IPS-15b (cell line): ENCODE measurements at regions not wholly inside any gene's neighbourhood (a gene's known extent, or its start where the extent isn't known, plus 50 kb on each side); places are given as distances from the start of the nearest gene placed in this dataset.

Source experiments
- H3K27me3 ChIP-seq: one replicate; pipeline ENCODE4 v1.6.1; 2013; ENCODE audit warnings: low read length; ENCODE audit not compliant: control insufficient read depth, insufficient read depth
- H3K36me3 ChIP-seq: one replicate; pipeline ENCODE4 v1.6.1; 2013; ENCODE audit warnings: low read length; ENCODE audit not compliant: control insufficient read depth, insufficient read depth
- H3K4me1 ChIP-seq: one replicate; pipeline ENCODE4 v1.6.1; 2013; ENCODE audit warnings: mild to moderate bottlenecking, low read length; ENCODE audit not compliant: control insufficient read depth, insufficient read depth
- H3K4me3 ChIP-seq: one replicate; pipeline ENCODE4 v1.5.1; 2013; ENCODE audit warnings: low read depth, low read length
- H3K9ac ChIP-seq: one replicate; pipeline ENCODE4 v1.6.1; 2013; ENCODE audit warnings: low read depth, mild to moderate bottlenecking, low read length
- H3K9me3 ChIP-seq: one replicate; pipeline ENCODE4 v1.6.1; 2013; ENCODE audit warnings: mild to moderate bottlenecking, low read length; ENCODE audit not compliant: control insufficient read depth, insufficient read depth

GRCh38 chr9:117516676-117517632 lies 102.1 kb upstream of the ASTN2 start:
- H3K4me1 ChIP-seq, result no peaks in the 10 kb centered on the region
- H3K9me3 ChIP-seq, result no peaks in the 10 kb centered on the region
- no peak overlapping the region for H3K9ac ChIP-seq
- H3K36me3 ChIP-seq, result no peaks in the 10 kb centered on the region
- no peaks in the 10 kb centered on the region for H3K27me3 ChIP-seq
- H3K4me3 ChIP-seq, result no peak overlapping the region

DNA sequence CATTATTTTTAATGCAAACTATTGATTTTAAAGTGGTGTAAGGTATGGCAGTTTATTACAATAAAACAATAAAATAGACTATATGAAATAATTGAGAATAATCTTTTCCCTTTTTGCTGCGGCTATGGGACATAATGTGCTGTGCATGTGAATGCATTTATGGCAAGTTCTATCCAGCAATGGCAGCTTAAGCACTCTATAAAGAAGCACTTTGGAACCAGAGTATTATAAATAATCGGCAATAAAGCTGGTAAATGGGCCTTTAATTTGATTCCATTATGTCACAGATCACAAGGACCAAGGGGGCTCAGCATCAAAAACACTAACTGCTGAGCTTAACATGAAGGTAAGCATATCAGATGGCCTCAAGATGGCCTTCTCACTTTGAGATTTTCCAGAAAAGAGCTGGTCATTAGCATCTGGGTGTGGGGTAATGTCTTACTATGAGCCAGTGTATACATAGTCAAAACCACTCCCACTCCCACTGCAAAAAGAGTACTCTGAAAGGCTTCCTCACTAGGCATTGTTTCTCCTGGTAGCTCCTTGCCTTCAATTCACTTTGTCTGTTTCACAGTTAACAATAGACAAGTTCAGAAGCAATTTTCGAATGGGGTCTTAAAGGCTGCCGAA lies 97.1 kb upstream of the ASTN2 start:
- H3K27me3 ChIP-seq, result no peaks in the 10 kb centered on the region
- H3K4me1 ChIP-seq, result no peaks in the 10 kb centered on the region
- H3K9me3 ChIP-seq, result no peaks in the 10 kb centered on the region

GRCh38 chr9:117496307-117496706 lies 81.5 kb upstream of the ASTN2 start:
- H3K27me3 ChIP-seq, result no peaks in the 10 kb centered on the region
- H3K4me1 ChIP-seq, result peaks cover 3% of the 10 kb centered on the region
- no peaks in the 10 kb centered on the region for H3K9me3 ChIP-seq
- H3K4me3 ChIP-seq, result no peak overlapping the region
- no peak overlapping the region for H3K9ac ChIP-seq
- H3K36me3 ChIP-seq, result no peaks in the 10 kb centered on the region

More for the DNA sequence above, 97.1 kb upstream of the ASTN2 start:
- H3K9ac ChIP-seq, result no peak overlapping the region
- H3K4me3 ChIP-seq, result no peak overlapping the region
- H3K36me3 ChIP-seq, result no peaks in the 10 kb centered on the region

- Histone ChIP-seq H3K27me3 (no peaks in the 10 kb centered on the region), H3K36me3 (no peaks in the 10 kb centered on the region), H3K4me1 (peaks cover 3% of the 10 kb centered on the region), H3K9me3 (no peaks in the 10 kb centered on the region), H3K9ac (no peak overlapping the region), H3K4me3 (no peak overlapping the region)
Observed at GRCh38 chr9:117494401-117495090, 79.7 kb upstream of the ASTN2 start.

DNA sequence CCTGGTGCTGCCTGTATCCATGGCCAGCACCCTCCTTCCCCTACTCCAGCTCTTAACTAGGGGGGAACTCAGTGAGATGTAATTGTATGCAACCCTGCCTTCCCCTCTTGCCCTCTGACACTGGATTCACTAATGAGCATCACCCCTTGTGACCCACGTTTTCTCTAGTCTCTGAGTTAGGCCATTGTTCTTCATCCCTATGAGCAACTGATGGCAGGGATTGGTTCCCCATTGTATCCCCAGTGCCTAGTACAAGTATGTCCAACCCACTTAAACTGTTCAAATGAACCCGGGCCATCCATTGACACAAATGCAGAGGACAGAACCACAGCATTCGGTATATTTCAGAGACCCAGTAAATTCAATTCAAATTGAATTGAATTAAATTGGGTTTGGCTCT lies 77.6 kb upstream of the ASTN2 start:
- Histone ChIP-seq H3K9ac (no peak overlapping the region), H3K27me3 (peaks cover 3% of the 10 kb centered on the region), H3K9me3 (no peaks in the 10 kb centered on the region), H3K4me1 (peaks cover 3% of the 10 kb centered on the region), H3K4me3 (no peak overlapping the region), H3K36me3 (no peaks in the 10 kb centered on the region)

DNA sequence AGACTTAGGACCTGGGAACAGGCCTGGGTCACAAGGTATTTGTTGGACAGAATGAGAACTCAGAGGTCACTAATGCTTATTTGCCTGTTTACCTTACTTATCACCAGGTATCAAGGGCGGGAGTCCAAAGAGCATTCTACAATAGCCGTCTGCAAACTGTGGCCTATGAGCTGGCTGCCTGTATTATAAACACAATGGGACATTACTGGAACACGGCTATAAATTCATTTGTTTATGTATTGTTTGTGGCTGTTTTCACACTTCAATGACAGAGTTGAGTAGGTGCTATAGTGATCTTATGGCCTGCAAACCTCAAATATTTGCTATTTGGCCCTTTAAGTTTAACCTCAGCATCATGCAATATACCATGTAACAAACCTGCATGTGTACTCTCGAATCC lies 76.6 kb upstream of the ASTN2 start:
- no peak overlapping the region for H3K4me3 ChIP-seq
- H3K27me3 ChIP-seq, result peaks cover 3% of the 10 kb centered on the region
- no peaks in the 10 kb centered on the region for H3K9me3 ChIP-seq
- H3K9ac ChIP-seq, result no peak overlapping the region
- peaks cover 3% of the 10 kb centered on the region for H3K4me1 ChIP-seq
- H3K36me3 ChIP-seq, result no peaks in the 10 kb centered on the region

DNA sequence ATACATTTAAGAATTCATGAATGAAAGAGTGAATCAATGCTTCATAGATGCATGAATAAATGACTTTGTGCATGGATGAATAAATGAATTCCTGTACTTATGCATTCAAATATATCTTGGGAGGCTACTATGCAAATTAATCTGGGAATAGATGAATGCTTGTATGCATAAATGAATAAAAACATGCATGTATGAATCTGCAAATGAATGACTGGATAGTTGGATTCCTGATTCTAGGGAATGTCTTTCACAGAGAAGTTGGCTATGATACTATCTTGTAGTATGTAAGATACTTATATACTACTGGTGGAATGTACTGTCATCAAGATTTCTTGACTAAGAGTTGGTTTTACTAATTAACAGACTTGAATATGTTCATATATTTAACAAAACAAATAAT lies 75.3 kb upstream of the ASTN2 start:
- Histone ChIP-seq H3K36me3 (no peaks in the 10 kb centered on the region), H3K4me3 (no peak overlapping the region), H3K9me3 (no peaks in the 10 kb centered on the region), H3K9ac (no peak overlapping the region), H3K4me1 (peaks cover 7% of the 10 kb centered on the region), H3K27me3 (peaks cover 3% of the 10 kb centered on the region)

GRCh38 chr9:117488659-117489058 lies 73.8 kb upstream of the ASTN2 start:
- no peak overlapping the region for H3K9ac ChIP-seq
- no peak overlapping the region for H3K4me3 ChIP-seq
- no peaks in the 10 kb centered on the region for H3K36me3 ChIP-seq
- H3K4me1 ChIP-seq, result peaks cover 5% of the 10 kb centered on the region
- no peaks in the 10 kb centered on the region for H3K9me3 ChIP-seq
- peaks cover 3% of the 10 kb centered on the region for H3K27me3 ChIP-seq

DNA sequence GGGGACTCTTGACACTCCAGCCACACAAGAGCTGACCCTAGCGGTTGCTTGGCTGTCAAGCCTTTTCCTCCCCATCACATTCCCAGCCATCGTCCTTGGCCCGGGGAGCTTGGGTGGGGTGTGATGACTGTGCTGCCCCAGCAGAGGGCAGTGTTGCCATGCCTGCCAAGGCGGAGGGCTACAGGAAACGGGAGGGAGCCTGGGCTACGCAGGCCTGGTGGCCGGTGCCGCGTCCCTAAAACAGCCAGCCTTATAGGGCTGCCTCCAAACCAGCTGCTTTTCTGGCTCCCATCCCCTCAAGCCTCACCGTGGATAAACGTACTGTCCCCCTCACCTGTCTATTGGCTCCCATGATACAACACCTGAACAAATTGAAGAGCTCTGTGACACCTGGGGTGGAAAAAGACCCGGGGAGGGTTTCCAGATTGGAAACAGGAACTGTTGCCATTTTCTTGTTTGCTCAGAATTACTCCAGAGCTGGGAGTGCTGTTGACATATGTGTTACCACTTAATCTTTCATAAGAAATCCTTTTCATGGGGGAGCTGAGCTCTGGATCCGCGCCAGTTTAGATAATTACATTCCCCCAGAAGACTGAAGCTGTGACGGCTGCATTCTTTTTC lies 72.8 kb upstream of the ASTN2 start:
- Histone ChIP-seq H3K36me3 (no peaks in the 10 kb centered on the region), H3K27me3 (peaks cover 3% of the 10 kb centered on the region), H3K9me3 (no peaks in the 10 kb centered on the region), H3K4me1 (peaks cover 5% of the 10 kb centered on the region), H3K4me3 (peak overlapping the region; percentile 40), H3K9ac (peak overlapping the region; percentile 32)

- Histone ChIP-seq H3K36me3 (no peaks in the 10 kb centered on the region), H3K9me3 (no peaks in the 10 kb centered on the region)
Observed at GRCh38 chr9:117486426-117486825, 71.6 kb upstream of the ASTN2 start.

DNA sequence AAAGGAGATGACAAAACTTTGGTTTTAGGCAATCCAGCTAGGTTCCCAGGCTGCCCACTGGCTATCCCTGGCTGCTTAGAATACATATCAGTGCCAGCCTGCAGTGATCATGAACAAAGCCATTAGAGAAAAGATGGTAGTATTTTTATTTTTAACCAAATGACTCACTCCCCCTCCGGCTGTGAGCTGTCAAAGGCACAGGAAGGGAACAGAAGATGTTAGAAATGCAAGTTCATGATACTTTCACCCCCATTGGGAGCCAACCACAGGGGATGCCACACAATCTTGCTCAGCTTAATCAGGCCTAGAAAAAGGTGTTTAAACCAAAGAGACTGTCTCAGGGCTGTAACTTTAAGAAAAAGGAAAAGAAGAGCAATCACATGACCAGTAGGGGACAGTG lies 70.3 kb upstream of the ASTN2 start:
- Histone ChIP-seq H3K4me1 (peaks cover 5% of the 10 kb centered on the region), H3K27me3 (peaks cover 3% of the 10 kb centered on the region), H3K9ac (no peak overlapping the region), H3K9me3 (no peaks in the 10 kb centered on the region), H3K36me3 (no peaks in the 10 kb centered on the region), H3K4me3 (no peak overlapping the region)

More at GRCh38 chr9:117486426-117486825, 71.6 kb upstream of the ASTN2 start:
- peaks cover 5% of the 10 kb centered on the region for H3K4me1 ChIP-seq
- H3K27me3 ChIP-seq, result peaks cover 3% of the 10 kb centered on the region
- H3K9ac ChIP-seq, result no peak overlapping the region
- no peak overlapping the region for H3K4me3 ChIP-seq
